B cell (primary cell): ENCODE measurements at regions not wholly inside any gene's neighbourhood (a gene's known extent, or its start where the extent isn't known, plus 50 kb on each side); places are given as distances from the start of the nearest gene placed in this dataset.
"Not testable (repeated sequence)": the region's sequence is repeated elsewhere in the genome, so short reads cannot be mapped to it uniquely, and the experiment has no call there.

Source experiments
- ATAC-seq: fragments of 200-7000 bp; cut with Tn5 transposase; one replicate; pipeline ENCODE4 v1.10.0; 2021; ENCODE audit warnings: low read depth, mild to moderate bottlenecking, moderate number of reproducible peaks, moderate library complexity
- CTCF ChIA-PET: fragments of 350-600 bp; sonication (Branson Sonifier 250); formaldehyde crosslinking; loops from one replicate; lab custom pipeline; 2021; ENCODE audit warnings: antibody characterized with exemption, inconsistent platforms; lab: Charles Lee
- POLR2A ChIA-PET: fragments of 350-600 bp; sonication (Branson Sonifier 250); formaldehyde crosslinking; loops from one replicate; lab custom pipeline; 2021; ENCODE audit warnings: antibody characterized with exemption; lab: Charles Lee
- DNase-seq: peaks from one replicate; pipeline ENCODE4 v3.0.0; 2013
- H2AFZ ChIP-seq: 2 replicates; pipeline ENCODE4 v1.6.1; 2012; ENCODE audit warnings: mild to moderate bottlenecking, low read depth, low read length; ENCODE audit not compliant: insufficient read depth, poor library complexity, severe bottlenecking
- H3K27ac ChIP-seq, 2 donors: 1 replicate in 1 of 2; 2 replicates in 1 of 2; pipeline ENCODE4 v1.5.1; 2012 to 2013; ENCODE audit warnings: low read length in 2 of 2, mild to moderate bottlenecking in 2 of 2, moderate library complexity in 1 of 2
- H3K27me3 ChIP-seq, 4 experiments: fragments of 200-600 bp in 1 of 4; sonication (generic) in 1 of 4; replicated peaks in 1 of 4; 1 replicate in 2 of 4; 2 replicates in 2 of 4; pipeline versions ENCODE4 v1.6.1 to v1.7.0; 2013 to 2016; ENCODE audit warnings: low read length in 3 of 4, mild to moderate bottlenecking in 2 of 4, mixed read lengths in 1 of 4, moderate library complexity in 1 of 4; ENCODE audit not compliant: insufficient read depth in 4 of 4, control insufficient read depth in 3 of 4; ENCODE audit errors: control extremely low read depth in 1 of 4
- H3K36me3 ChIP-seq, 2 experiments: replicated peaks in 1 of 2; 1 replicate in 1 of 2; 2 replicates in 1 of 2; pipeline versions ENCODE4 v1.6.1 to v1.7.1; 2013; ENCODE audit warnings: low read length in 1 of 2; ENCODE audit not compliant: insufficient read depth in 2 of 2, control insufficient read depth in 1 of 2; ENCODE audit errors: control extremely low read depth in 1 of 2, extremely low read depth in 1 of 2
- H3K4me1 ChIP-seq, 2 donors: fragments of 200-600 bp in 1 of 2; sonication (generic) in 1 of 2; 1 replicate in 1 of 2; 2 replicates in 1 of 2; pipeline versions ENCODE4 v1.5.1 to v1.6.1; 2013 to 2017; ENCODE audit warnings: low read length in 2 of 2; ENCODE audit not compliant: control insufficient read depth in 2 of 2, insufficient read depth in 2 of 2
- H3K4me2 ChIP-seq: replicated peaks from 2 replicates; pipeline ENCODE3; 2012; ENCODE audit warnings: mild to moderate bottlenecking, low read depth, low read length; ENCODE audit not compliant: poor library complexity, severe bottlenecking
- H3K4me3 ChIP-seq, 5 experiments: fragments of 200-600 bp in 1 of 5; sonication (generic) in 1 of 5; 1 replicate in 3 of 5; 2 replicates in 2 of 5; pipeline versions ENCODE4 v1.5.1 to v1.7.0; 2011 to 2016; ENCODE audit warnings: low read length in 4 of 5, mild to moderate bottlenecking in 4 of 5, low read depth in 2 of 5, control low read depth in 1 of 5, moderate library complexity in 1 of 5; ENCODE audit not compliant: insufficient read depth in 1 of 5; ENCODE audit errors: control extremely low read depth in 1 of 5, extremely low read depth in 1 of 5
- H3K79me2 ChIP-seq: fragments of 200-600 bp; sonication (generic); one replicate; pipeline ENCODE4 v1.6.0; 2016; ENCODE audit warnings: low read length; ENCODE audit not compliant: control insufficient read depth, insufficient read depth
- H3K9ac ChIP-seq: fragments of 200-600 bp; sonication (generic); 2 replicates; pipeline ENCODE4 v1.6.1; 2017; ENCODE audit warnings: mild to moderate bottlenecking, low read length, moderate library complexity
- H3K9me3 ChIP-seq, 3 donors: one replicate each; pipeline versions ENCODE4 v1.6.1 to v1.7.1; 2013; ENCODE audit warnings: low read length in 2 of 3; ENCODE audit not compliant: control insufficient read depth in 2 of 3, insufficient read depth in 1 of 3; ENCODE audit errors: control extremely low read depth in 1 of 3
- H4K20me1 ChIP-seq: 2 replicates; pipeline ENCODE4 v1.6.0; 2012; ENCODE audit warnings: mild to moderate bottlenecking, low read length; ENCODE audit not compliant: insufficient read depth, control insufficient read depth, poor library complexity, severe bottlenecking
- H3K27ac Mint-ChIP-seq: one replicate; pipeline ENCODE4 v1.8.0; 2021; ENCODE audit warnings: mixed read lengths
- H3K27me3 Mint-ChIP-seq: one replicate; pipeline ENCODE4 v1.8.0; 2021; ENCODE audit warnings: mixed read lengths
- H3K4me1 Mint-ChIP-seq: one replicate; pipeline ENCODE4 v1.8.0; 2021; ENCODE audit warnings: mixed read lengths
- H3K4me3 Mint-ChIP-seq: one replicate; pipeline ENCODE4 v1.8.0; 2021; ENCODE audit warnings: mixed read lengths
- H3K9me3 Mint-ChIP-seq: one replicate; pipeline ENCODE4 v1.8.0; 2022; ENCODE audit warnings: mixed read lengths; ENCODE audit not compliant: insufficient read depth
- WGBS: methylation state at CpG from one replicate; pipeline ENCODE4 v1.1.5; 2013; ENCODE audit warnings: missing lambda C conversion rate; ENCODE audit not compliant: insufficient coverage; 5-methylcytosine and 5-hydroxymethylcytosine counted together
- intact Hi-C: fragments of 100-400 bp; cut with micrococcal nuclease; formaldehyde crosslinking; loops from one replicate; pipeline ENCODE4 v1.10.0; 2022

DNA sequence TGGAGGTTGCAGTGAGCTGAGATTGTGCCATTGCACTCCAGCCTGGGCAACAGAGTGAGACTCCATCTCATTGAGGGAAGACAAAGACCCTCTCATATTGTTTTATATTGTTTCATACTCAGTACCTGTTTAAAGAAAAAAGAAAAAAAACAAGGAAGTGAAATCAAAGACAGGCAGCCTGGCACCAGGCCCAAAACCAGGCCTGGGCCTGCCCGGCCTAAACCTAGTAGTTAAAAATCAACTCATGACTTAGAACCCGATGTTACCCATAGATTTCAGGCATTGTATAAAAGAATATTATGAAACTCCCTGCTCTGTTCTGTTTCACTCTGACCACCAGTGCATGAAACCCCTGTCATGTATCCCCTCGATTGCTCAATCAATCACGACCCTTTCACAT is 50.2 kb upstream of the GOLGA8O start:
- H3K4me1 ChIP-seq, ATAC-seq, H3K9me3 Mint-ChIP-seq, H3K9me3 ChIP-seq, CTCF ChIA-PET, H3K4me2 ChIP-seq, H3K4me1 Mint-ChIP-seq, H3K4me3 Mint-ChIP-seq, H4K20me1 ChIP-seq, H3K27ac ChIP-seq, H2AFZ ChIP-seq, intact Hi-C loops, H3K9ac ChIP-seq, H3K27ac Mint-ChIP-seq, H3K27me3 ChIP-seq, POLR2A ChIA-PET, H3K27me3 Mint-ChIP-seq, DNase-seq, H3K4me3 ChIP-seq, H3K36me3 ChIP-seq, H3K79me2 ChIP-seq: not testable (repeated sequence)
- WGBS: no CpG with 5 or more reads among the region's 4 CpGs
